ENCODE measurements at regions not wholly inside any gene's neighbourhood (a gene's known extent, or its start where the extent isn't known, plus 50 kb on each side); places are given as distances from the start of the nearest gene placed in this dataset.

DNA sequence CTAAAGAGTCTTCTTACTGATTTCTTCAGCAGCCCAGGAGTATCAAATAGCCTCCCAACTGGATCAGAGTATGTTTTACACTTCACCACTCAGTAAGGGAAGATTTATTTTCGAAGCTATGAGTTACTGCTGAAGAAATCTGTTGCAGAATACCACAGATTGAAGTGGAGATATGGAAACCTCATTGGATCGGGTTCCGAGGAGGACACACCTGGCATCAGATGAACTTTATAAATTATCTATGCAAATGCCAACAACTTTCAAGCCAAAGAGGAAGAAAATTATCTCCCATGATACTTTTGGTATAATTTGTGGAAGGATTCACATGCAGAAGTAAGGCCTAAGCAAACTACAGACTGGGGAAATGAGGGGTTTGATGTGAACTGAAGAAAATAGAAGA, 515.9 kb upstream of the NDST4 start (continued):
- no peak for TF ChIP-seq CHD2 (IDR thresholded peaks at IDR 0.05; ENCODE audit: low read length, partially characterized antibody)
- TF ChIP-seq, protein P1, sequence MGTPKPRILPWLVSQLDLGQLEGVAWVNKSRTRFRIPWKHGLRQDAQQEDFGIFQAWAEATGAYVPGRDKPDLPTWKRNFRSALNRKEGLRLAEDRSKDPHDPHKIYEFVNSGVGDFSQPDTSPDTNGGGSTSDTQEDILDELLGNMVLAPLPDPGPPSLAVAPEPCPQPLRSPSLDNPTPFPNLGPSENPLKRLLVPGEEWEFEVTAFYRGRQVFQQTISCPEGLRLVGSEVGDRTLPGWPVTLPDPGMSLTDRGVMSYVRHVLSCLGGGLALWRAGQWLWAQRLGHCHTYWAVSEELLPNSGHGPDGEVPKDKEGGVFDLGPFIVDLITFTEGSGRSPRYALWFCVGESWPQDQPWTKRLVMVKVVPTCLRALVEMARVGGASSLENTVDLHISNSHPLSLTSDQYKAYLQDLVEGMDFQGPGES (IDR thresholded peaks at IDR 0.05; ENCODE audit: low read depth, low read length), result no peak
- no peak for TF ChIP-seq RXRA (IDR thresholded peaks at IDR 0.05; ENCODE audit: borderline replicate concordance, low read depth)
- TF ChIP-seq TEAD4 (IDR thresholded peaks at IDR 0.05; ENCODE audit: borderline replicate concordance, insufficient read depth), result no peak
- no peak for TF ChIP-seq GATA2 (CRISPR knock-in tag; IDR thresholded peaks at IDR 0.05)
- no peak for TF ChIP-seq RAD21 (IDR thresholded peaks at IDR 0.05; ENCODE audit: low read length)
- no peak for TF ChIP-seq SIN3A (IDR thresholded peaks at IDR 0.05; ENCODE audit: borderline replicate concordance, low read depth, low read length)
- no peak for TF ChIP-seq EZH2phosphoT487 (IDR thresholded peaks at IDR 0.05; ENCODE audit: borderline replicate concordance, low read depth)
- TF ChIP-seq, protein P2, sequence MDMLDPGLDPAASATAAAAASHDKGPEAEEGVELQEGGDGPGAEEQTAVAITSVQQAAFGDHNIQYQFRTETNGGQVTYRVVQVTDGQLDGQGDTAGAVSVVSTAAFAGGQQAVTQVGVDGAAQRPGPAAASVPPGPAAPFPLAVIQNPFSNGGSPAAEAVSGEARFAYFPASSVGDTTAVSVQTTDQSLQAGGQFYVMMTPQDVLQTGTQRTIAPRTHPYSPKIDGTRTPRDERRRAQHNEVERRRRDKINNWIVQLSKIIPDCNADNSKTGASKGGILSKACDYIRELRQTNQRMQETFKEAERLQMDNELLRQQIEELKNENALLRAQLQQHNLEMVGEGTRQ (IDR thresholded peaks at IDR 0.05; ENCODE audit: borderline replicate concordance, low read depth, low read length), result no peak
- TF ChIP-seq, protein P3, sequence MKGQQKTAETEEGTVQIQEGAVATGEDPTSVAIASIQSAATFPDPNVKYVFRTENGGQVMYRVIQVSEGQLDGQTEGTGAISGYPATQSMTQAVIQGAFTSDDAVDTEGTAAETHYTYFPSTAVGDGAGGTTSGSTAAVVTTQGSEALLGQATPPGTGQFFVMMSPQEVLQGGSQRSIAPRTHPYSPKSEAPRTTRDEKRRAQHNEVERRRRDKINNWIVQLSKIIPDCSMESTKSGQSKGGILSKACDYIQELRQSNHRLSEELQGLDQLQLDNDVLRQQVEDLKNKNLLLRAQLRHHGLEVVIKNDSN (IDR thresholded peaks at IDR 0.05; ENCODE audit: borderline replicate concordance, low read depth), result no peak

DNA sequence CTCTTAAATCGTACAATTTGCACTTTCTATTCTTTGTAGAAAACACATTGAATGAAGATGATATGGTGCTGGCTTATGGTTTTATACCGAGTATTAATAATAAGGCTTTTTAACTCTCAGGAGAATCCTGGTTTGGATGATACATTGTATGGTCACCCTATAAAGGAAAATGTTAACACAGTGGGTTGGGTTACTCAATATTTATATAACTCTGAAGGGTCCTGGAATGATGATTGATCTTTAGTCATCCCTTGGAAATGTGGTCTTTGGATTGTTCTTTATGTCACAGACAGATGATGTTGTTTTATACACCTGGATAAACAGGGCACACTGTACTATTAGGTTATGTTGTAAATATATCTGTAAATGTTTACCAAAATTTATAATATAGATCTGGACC, 496.2 kb upstream of the NDST4 start:
- H3K27ac ChIP-seq (ENCODE audit: low read depth in 2 of 2, low read length in 1 of 2), result no peak overlapping the region
- no peak overlapping the region for H2AFZ ChIP-seq (ENCODE audit: low read depth)
- CTCF ChIA-PET, result no interaction called here
- H3K27me3 ChIP-seq (ENCODE audit: insufficient read depth), result no peaks in the 10 kb centered on the region
- H3K9ac ChIP-seq, result no peak overlapping the region
- H3K4me2 ChIP-seq, result no peak overlapping the region
- no peaks in the 10 kb centered on the region for H4K20me1 ChIP-seq (ENCODE audit: insufficient read depth)
- H3K79me2 ChIP-seq (ENCODE audit: insufficient read depth), result no peaks in the 10 kb centered on the region
- no peaks in the 10 kb centered on the region for H3K36me3 ChIP-seq (replicated peaks in 1 of 2; ENCODE audit: control insufficient read depth in 1 of 2, insufficient read depth in 2 of 2, low read length in 1 of 2)
- 30% methylated on average over 2 of the region's 2 CpGs for WGBS (ENCODE audit: low lambda C conversion rate)
- H3K9me3 ChIP-seq, result no peaks in the 10 kb centered on the region
- H3K9me2 ChIP-seq, result no peaks in the 10 kb centered on the region
- H3K4me3 ChIP-seq (ENCODE audit: low read depth in 2 of 2, low read length in 1 of 2), result no peak overlapping the region
- TF ChIP-seq SMC3 (IDR thresholded peaks at IDR 0.05; ENCODE audit: low read depth, low read length), result no peak
- DNase-seq, result no peak
- H3F3A ChIP-seq (replicated peaks; ENCODE audit: insufficient read depth), result no peaks in the 10 kb centered on the region
- H3K4me1 ChIP-seq (ENCODE audit: control insufficient read depth in 1 of 2, insufficient read depth in 2 of 2, low read depth in 1 of 2, low read length in 1 of 2), result no peaks in the 10 kb centered on the region
- POLR2A ChIA-PET, result no interaction called here

DNA sequence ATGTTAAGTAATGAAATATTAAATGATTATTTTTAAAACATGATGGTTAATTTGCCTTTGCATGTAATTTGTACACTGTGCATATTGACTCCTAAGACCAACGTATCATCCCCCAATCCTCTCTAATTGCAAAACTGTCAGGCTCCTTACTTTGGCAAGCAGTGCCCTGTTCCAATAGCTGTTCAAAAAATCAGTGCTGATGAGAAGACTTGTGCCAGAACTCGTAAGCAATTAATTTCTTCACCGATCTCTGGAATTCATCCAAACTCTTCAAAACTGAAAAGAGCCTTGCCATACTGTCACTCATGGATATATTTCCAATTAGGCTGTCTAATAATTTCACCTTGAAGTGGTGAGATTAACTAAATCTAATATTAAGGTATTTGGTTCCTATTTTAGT, 493.9 kb upstream of the NDST4 start:
- ChIA-PET POLR2A (no interaction called here), CTCF (no interaction called here)
- 25% methylated on average over 3 of the region's 3 CpGs for WGBS (ENCODE audit: low lambda C conversion rate)
- H2AFZ ChIP-seq (ENCODE audit: low read depth), result no peak overlapping the region
- H3K9me3 ChIP-seq, result no peaks in the 10 kb centered on the region
- H3K9ac ChIP-seq, result no peak overlapping the region
- TF ChIP-seq SMC3 (IDR thresholded peaks at IDR 0.05; ENCODE audit: low read depth, low read length) (no peak), TAF1 (IDR thresholded peaks at IDR 0.05; ENCODE audit: borderline replicate concordance, low read depth, low read length) (no peak), JUND (IDR thresholded peaks at IDR 0.05) (no peak), YY1 (IDR thresholded peaks at IDR 0.05; ENCODE audit: low read depth) (no peak), RAD21 (IDR thresholded peaks at IDR 0.05; ENCODE audit: low read length) (no peak), FOSL2 (IDR thresholded peaks at IDR 0.05; ENCODE audit: borderline replicate concordance, low read depth) (no peak), TEAD4 (IDR thresholded peaks at IDR 0.05; ENCODE audit: borderline replicate concordance, insufficient read depth) (no peak), RXRA (IDR thresholded peaks at IDR 0.05; ENCODE audit: borderline replicate concordance, low read depth) (no peak), SIN3A (IDR thresholded peaks at IDR 0.05; ENCODE audit: borderline replicate concordance, low read depth, low read length) (no peak), CHD2 (IDR thresholded peaks at IDR 0.05; ENCODE audit: low read length, partially characterized antibody) (no peak)
- TF ChIP-seq, protein P1 (IDR thresholded peaks at IDR 0.05; ENCODE audit: low read depth, low read length), result no peak
- TF ChIP-seq, protein P3 (IDR thresholded peaks at IDR 0.05; ENCODE audit: borderline replicate concordance, low read depth), result no peak
- no peaks in the 10 kb centered on the region for H3F3A ChIP-seq (replicated peaks; ENCODE audit: insufficient read depth)
- no peaks in the 10 kb centered on the region for H3K79me2 ChIP-seq (ENCODE audit: insufficient read depth)
- H3K4me2 ChIP-seq, result no peak overlapping the region
- no peak overlapping the region for H3K27ac ChIP-seq (ENCODE audit: low read depth in 2 of 2, low read length in 1 of 2)
- H3K27me3 ChIP-seq (ENCODE audit: insufficient read depth), result no peaks in the 10 kb centered on the region
- no peak for DNase-seq
- H4K20me1 ChIP-seq (ENCODE audit: insufficient read depth), result no peaks in the 10 kb centered on the region
- no peaks in the 10 kb centered on the region for H3K36me3 ChIP-seq (replicated peaks in 1 of 2; ENCODE audit: control insufficient read depth in 1 of 2, insufficient read depth in 2 of 2, low read length in 1 of 2)
- no peak overlapping the region for H3K4me3 ChIP-seq (ENCODE audit: low read depth in 2 of 2, low read length in 1 of 2)
- H3K9me2 ChIP-seq, result no peaks in the 10 kb centered on the region
- H3K4me1 ChIP-seq (ENCODE audit: control insufficient read depth in 1 of 2, insufficient read depth in 2 of 2, low read depth in 1 of 2, low read length in 1 of 2), result no peaks in the 10 kb centered on the region
